Stimulated activated CD4-positive, alpha-beta T cell treated with anti-CD3 and anti-CD28 coated beads, Interleukin-1b, Interleukin-23, amount 100 ng/mL, for 24 hours (primary cell): ENCODE measurements at regions not wholly inside any gene's neighbourhood (a gene's known extent, or its start where the extent isn't known, plus 50 kb on each side); places are given as distances from the start of the nearest gene placed in this dataset.
"Not testable (repeated sequence)": the region's sequence is repeated elsewhere in the genome, so short reads cannot be mapped to it uniquely, and the experiment has no call there.

ENCODE experiments used
- DNase-seq, 4 experiments: peaks; one replicate each; pipeline ENCODE4 v3.0.0-alpha.2; 2020; ENCODE audit warnings: low read depth in 4 of 4, low spot score in 1 of 4

DNA sequence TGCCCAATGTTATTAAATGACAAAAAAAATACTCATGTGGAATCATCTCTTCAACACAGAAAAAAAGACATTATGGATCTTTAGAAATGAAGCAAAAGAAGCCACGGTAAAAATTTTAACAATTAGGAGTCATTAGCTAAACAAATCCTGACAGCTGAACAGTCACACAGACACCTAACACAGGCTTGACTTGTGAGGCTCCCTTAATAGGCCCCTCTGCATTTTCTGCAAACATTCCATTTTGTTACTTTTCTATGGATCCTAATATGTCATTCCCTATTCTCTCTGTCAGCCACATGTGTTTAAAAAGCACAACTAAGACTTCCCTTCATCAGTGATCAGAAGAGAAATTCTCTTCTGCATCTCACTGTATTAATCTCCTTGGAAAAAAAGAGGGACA is 1331.5 kb downstream of the CDH8 start:
- no peak for DNase-seq

DNA sequence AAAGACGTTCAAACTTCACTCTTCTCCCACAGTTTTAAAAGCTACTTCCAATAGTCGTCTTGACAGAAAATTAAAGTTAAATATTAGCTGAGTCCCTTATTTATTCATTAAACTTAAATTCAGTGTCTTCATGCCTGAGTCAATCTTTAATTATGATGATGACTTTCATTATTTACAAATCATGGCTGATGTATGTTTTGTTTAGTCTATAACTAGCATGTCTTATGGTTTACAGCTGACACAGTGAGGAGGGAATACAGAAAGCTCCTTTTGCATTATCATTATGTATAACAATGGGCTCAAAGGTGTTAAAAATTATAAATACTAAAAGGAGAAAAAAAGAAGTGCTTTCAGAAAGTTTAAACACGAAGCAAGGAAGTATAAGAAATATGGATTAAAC is 1333.1 kb downstream of the CDH8 start:
- DNase-seq: no peak

DNA sequence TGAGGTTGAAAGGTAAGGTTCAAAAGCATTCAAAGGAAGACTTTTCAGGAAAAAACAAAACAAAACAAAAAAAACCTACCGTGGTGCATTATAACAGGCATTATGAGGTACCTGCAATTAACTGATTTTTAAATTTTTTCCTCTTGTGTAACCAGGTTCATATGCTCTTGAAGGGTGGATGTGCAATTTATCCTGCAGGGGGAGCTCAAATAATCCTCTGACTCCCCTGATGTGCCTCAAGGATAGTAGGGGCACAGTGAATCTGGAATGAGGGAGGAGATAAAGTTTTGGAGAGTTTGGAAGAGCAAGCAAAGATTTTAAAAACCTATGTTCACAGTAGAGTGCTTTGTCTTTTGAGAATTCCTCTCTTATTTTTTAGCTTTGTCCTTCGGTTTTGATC is 1349.4 kb downstream of the CDH8 start:
- no peak for DNase-seq

GRCh38 chr16:60684002-60684401 is 1352.2 kb downstream of the CDH8 start:
- no peak for DNase-seq

DNA sequence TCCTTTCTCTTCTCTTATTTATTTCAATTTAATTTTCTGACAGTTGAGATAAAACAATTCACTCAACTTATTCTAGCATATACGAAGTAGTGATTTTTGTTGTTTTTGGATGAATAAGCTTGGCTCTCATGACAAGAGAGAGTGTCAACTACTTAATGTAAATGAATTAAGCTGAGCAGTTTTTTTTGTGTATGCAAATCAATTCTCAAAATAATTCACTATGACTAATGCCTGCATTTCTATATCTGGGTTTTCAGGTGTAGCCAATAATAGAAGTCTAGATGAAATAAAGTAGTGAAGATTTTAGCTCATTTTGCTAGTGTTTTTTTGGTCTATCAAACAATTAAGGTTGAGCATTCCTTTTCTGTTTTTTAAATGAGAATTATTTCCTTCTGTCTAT is 1354.0 kb downstream of the CDH8 start:
- no peak for DNase-seq

DNA sequence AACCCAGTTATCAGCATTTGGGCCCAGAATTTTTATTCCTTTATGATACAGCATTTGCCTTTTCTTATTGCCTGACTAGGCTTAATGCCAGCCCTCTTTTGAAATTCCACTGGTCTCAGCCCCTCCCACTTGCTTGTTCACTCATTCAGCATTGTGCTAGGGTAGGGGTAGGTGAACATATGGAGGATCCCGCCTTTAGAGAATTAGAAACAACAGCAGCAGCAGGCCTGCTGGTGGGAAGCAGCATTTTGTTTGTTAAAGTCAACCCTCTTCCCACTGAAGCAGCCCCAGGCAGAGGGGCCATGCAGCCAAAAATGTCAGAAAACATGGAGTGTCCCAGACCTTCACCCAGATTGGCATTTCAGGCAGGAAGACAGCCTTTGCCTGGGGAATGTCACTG is 1355.2 kb downstream of the CDH8 start:
- no peak for DNase-seq

GRCh38 chr16:60675022-60675421 is 1361.2 kb downstream of the CDH8 start:
- no peak for DNase-seq

DNA sequence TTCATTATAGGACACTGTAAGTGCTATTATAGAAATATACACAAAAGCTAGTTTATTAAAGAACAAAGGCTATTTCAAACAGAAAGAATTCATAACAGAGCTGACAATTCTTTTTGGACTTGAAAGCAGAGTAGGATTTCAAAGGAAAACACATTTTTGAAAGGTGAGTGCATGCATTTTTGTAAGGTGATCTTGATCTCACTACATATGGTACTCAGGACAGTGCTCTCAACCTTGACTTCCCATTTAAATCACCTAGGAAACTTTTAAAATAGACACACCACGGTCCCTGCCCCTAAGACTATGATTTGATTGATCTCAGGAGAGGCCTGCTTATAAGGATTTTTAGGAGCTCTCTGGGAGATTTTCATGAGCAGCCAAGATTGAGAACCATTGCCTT is 1362.0 kb downstream of the CDH8 start:
- DNase-seq: no peak

DNA sequence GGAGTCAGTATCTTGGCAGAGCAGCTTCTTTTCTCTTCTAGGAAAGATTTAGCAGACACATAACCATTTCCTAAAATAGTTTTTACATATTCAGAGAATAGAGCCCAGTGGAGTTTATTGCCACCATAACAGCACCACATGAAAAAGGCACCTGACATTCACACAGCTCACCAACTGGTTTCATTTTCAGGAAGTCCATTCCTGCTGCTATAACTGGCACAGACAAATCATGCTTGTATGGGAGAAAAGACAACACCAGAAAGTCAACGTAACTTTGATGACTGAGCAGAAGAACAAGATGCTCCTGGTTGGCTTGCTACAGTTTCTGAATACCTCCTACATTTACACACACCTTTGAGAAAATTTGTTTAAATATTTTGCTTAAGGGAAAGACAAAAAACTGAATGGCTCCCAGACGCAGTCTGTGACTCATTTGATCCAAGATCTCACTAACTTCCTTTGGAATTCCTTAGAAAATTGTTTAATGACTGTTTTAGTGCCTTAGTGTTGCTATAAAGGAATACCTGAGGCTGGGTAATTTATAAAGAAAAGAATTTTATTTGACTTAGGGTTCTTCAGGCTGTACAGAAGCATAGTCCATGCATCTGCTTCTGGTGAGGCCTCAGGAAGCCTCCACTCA is 1380.6 kb downstream of the CDH8 start:
- no peak for DNase-seq

- no peak for DNase-seq
Observed at GRCh38 chr16:60651346-60651745, 1384.9 kb downstream of the CDH8 start.

GRCh38 chr16:60648290-60648689 is 1387.9 kb downstream of the CDH8 start:
- DNase-seq: no peak

- not testable (repeated sequence) for DNase-seq
Observed at GRCh38 chr16:60647388-60647787, 1388.8 kb downstream of the CDH8 start.

DNA sequence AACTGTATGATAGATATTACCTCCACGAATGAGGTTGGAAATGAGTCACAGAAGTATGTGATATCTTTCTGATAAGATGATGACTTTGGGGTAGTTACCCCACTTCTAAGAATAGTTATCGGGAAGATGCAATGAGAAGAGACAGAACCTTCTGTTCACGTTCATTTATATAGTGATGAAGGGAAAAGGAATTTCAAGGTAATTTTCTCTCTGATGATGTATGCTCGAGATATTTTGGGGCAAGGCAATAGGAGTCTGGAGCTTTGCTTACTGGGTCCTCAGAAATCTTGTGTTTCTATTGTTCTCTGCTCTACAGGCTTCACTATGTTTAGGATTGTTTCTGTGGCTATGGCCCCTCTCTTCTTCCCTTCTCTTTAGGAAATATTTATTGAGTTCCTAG is 1389.6 kb downstream of the CDH8 start:
- no peak for DNase-seq

- no peak for DNase-seq
Observed at GRCh38 chr16:60645541-60645940, 1390.7 kb downstream of the CDH8 start.

GRCh38 chr16:60642956-60643355 is 1393.3 kb downstream of the CDH8 start:
- no peak for DNase-seq

GRCh38 chr16:60641067-60641665 is 1395.1 kb downstream of the CDH8 start:
- no peak for DNase-seq

DNA sequence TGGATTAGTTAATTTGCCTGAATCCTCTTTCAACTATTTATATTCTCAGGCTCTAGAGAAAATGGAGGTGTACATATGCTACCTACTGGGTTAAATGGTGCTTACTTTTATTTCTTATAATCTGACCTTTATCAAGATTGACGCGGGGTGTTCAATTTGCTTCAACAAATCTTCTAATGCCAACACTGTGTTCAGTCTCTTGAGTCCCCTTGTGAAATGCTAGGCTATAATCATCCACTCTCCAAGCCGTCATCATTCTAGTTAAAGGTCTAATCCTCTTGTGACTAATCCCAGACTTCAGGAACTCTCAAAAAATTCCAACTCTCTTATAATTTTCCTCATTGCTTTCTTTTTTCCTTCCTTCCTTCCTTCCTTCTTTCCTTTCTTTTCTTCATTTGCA is 1396.2 kb downstream of the CDH8 start:
- no peak for DNase-seq

GRCh38 chr16:60636636-60637035 is 1399.6 kb downstream of the CDH8 start:
- DNase-seq: not testable (repeated sequence)

DNA sequence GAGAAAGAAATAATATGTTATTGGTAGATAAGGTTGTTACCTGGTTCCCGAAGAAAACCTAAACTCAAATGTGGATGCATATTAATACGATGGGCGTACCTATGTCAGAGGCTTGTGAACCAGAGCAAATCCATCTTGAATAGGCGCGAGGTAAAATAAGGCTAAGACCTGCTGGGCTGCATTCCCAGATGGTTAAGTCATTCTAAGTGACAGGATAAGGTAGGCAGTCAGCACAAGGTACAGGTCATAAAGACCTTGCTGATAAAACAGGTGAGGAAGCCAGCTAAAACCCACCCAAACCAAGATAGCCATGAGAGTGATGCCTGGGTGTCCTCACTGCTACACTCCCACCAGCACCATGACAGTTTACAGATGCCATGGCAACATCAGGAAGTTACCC is 1400.1 kb downstream of the CDH8 start:
- no peak for DNase-seq

DNA sequence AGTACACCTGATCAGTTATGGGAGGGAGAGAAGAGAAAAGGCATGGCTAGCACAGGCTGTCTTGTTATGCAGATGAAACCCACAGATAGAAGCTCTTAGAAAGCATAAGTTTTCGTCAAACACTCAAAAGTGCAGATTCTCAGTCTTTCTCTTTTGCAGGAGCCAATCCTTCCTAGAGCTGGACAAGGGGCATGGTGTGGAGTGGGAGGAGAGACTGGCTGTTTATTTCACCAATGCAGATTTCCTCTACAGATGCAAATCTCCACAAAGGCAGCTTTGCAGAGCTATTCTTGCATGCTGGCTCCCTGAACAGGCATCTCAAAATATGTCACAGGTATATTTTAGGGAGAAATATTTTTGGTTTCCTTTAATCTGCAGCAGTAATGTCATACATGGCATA is 1400.7 kb downstream of the CDH8 start:
- no peak for DNase-seq

GRCh38 chr16:60611844-60612243 is 1424.4 kb downstream of the CDH8 start:
- no peak for DNase-seq

DNA sequence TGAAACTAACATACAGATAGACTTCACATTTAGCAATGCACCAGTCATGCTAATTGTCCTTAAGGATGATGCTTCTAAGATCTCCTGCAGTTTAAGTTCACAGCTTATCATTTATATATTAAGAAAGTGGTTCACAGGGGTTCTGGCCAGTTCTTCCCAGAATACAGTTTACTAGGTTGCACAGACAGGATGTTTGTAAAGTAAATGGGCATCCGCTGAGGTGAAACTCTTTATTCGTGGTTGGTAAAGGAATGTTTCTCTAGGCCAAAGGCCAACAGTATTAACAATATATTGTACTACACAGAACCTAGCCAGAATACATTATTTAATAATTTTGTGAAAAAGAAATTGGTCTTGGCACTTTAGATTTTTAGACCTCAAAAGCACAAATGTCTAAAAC is 1427.3 kb downstream of the CDH8 start:
- DNase-seq: no peak

- DNase-seq: not testable (repeated sequence)
Observed at GRCh38 chr16:60605652-60606051, 1430.6 kb downstream of the CDH8 start.
